ENCODE measurements at regions not wholly inside any gene's neighbourhood (a gene's known extent, or its start where the extent isn't known, plus 50 kb on each side); places are given as distances from the start of the nearest gene placed in this dataset.

GRCh38 chr6:160931378-160932310 lies 59.9 kb upstream of the MAP3K4 start:
- Histone ChIP-seq H3K27me3 (ENCODE audit: control insufficient read depth in 1 of 2, insufficient read depth in 2 of 2, low read length in 2 of 2) (peaks cover 0 to 21% of the 10 kb centered on the region in 2 experiments), H3K9me3 (ENCODE audit: control insufficient read depth in 1 of 2, insufficient read depth in 1 of 2, low read length in 2 of 2) (no peaks in the 10 kb centered on the region), H3K4me3 (ENCODE audit: low read length) (no peak overlapping the region), H3K4me1 (ENCODE audit: insufficient read depth, low read length) (peaks cover 11% of the 10 kb centered on the region), H3K36me3 (ENCODE audit: insufficient read depth, low read length) (no peaks in the 10 kb centered on the region), H3K27ac (ENCODE audit: low read depth in 1 of 2, low read length in 2 of 2) (no peak overlapping the region)
- Mint-ChIP-seq H3K4me3 (no peak overlapping the region), H3K27ac (no peak overlapping the region), H3K4me1 (ENCODE audit: low read depth) (no peaks in the 10 kb centered on the region), H3K9me3 (no peaks in the 10 kb centered on the region), H3K36me3 (ENCODE audit: low read depth) (no peaks in the 10 kb centered on the region), H3K27me3 (peaks cover 43% of the 10 kb centered on the region)
- ChIA-PET POLR2A (interaction anchor here (0.8 to 1.7 kb wide), 4 partner anchors 60 to 442 kb away, joined by 3 to 5 read pairs (median 4); partner anchors contain the start of gene MAP3K4), CTCF (interaction anchor here (0.6 to 4.6 kb wide), 7 partner anchors 7 to 441 kb away, joined by 3 to 65 read pairs (median 3); partner anchors contain the start of gene MAP3K4)
- TF ChIP-seq CTCF (IDR thresholded peaks at IDR 0.05): no peak
- intact Hi-C loops (cut with DNase I, micrococcal nuclease): loop anchor here in 1 of 2 experiments (10.0 kb wide), 1 partner anchor 183 kb away; no protein-coding TSS in a partner anchor
- ATAC-seq (ENCODE audit: poor library complexity) (no peak), DNase-seq (peak in 1 of 14 experiments; percentile 7)

GRCh38 chr6:160933256-160933655 lies 58.3 kb upstream of the MAP3K4 start:
- Mint-ChIP-seq H3K9me3 (no peaks in the 10 kb centered on the region), H3K27ac (no peak overlapping the region), H3K4me3 (no peak overlapping the region), H3K4me1 (ENCODE audit: low read depth) (no peaks in the 10 kb centered on the region), H3K36me3 (ENCODE audit: low read depth) (no peaks in the 10 kb centered on the region), H3K27me3 (peaks cover 41% of the 10 kb centered on the region)
- Histone ChIP-seq H3K27ac (ENCODE audit: low read depth in 1 of 2, low read length in 2 of 2) (no peak overlapping the region), H3K27me3 (ENCODE audit: control insufficient read depth in 1 of 2, insufficient read depth in 2 of 2, low read length in 2 of 2) (peaks cover 0 to 21% of the 10 kb centered on the region in 2 experiments), H3K36me3 (ENCODE audit: insufficient read depth, low read length) (no peaks in the 10 kb centered on the region), H3K4me1 (ENCODE audit: insufficient read depth, low read length) (peaks cover 11% of the 10 kb centered on the region), H3K9me3 (ENCODE audit: control insufficient read depth in 1 of 2, insufficient read depth in 1 of 2, low read length in 2 of 2) (no peaks in the 10 kb centered on the region), H3K4me3 (ENCODE audit: low read length) (no peak overlapping the region)
- intact Hi-C loops (cut with DNase I, micrococcal nuclease): loop anchor here in 1 of 2 experiments (10.0 kb wide), 1 partner anchor 182 kb away; no protein-coding TSS in a partner anchor
- DNase-seq (no peak), ATAC-seq (ENCODE audit: poor library complexity) (no peak)
- TF ChIP-seq CTCF (IDR thresholded peaks at IDR 0.05): no peak
- POLR2A ChIA-PET: no interaction called here
- CTCF ChIA-PET: interaction anchor here (1.4 kb wide), 1 partner anchor 438 kb away, joined by 3 read pairs; no protein-coding TSS in a partner anchor

- CTCF ChIA-PET: interaction anchor here (0.7 to 1.4 kb wide), 2 partner anchors 15 to 437 kb away, joined by 3 read pairs; no protein-coding TSS in a partner anchor
- no peak for ATAC-seq (ENCODE audit: poor library complexity)
- peaks cover 37% of the 10 kb centered on the region for H3K27me3 Mint-ChIP-seq
- no peak overlapping the region for H3K4me3 ChIP-seq (ENCODE audit: low read length)
- no peaks in the 10 kb centered on the region for H3K36me3 ChIP-seq (ENCODE audit: insufficient read depth, low read length)
- H3K4me1 ChIP-seq (ENCODE audit: insufficient read depth, low read length): peaks cover 11% of the 10 kb centered on the region
- no peaks in the 10 kb centered on the region for H3K9me3 Mint-ChIP-seq
- no peak for TF ChIP-seq CTCF (IDR thresholded peaks at IDR 0.05)
- no peak overlapping the region for H3K27ac Mint-ChIP-seq
- POLR2A ChIA-PET: no interaction called here
- no peaks in the 10 kb centered on the region for H3K36me3 Mint-ChIP-seq (ENCODE audit: low read depth)
- intact Hi-C loops (cut with DNase I, micrococcal nuclease): loop anchor here in 1 of 2 experiments (10.0 kb wide), 1 partner anchor 181 kb away; no protein-coding TSS in a partner anchor
- DNase-seq: no peak
- H3K9me3 ChIP-seq (ENCODE audit: control insufficient read depth in 1 of 2, insufficient read depth in 1 of 2, low read length in 2 of 2): no peaks in the 10 kb centered on the region
- H3K4me3 Mint-ChIP-seq: no peak overlapping the region
- H3K27ac ChIP-seq (ENCODE audit: low read depth in 1 of 2, low read length in 2 of 2): no peak overlapping the region
- peaks cover 0 to 20% of the 10 kb centered on the region in 2 experiments for H3K27me3 ChIP-seq (ENCODE audit: control insufficient read depth in 1 of 2, insufficient read depth in 2 of 2, low read length in 2 of 2)
- no peaks in the 10 kb centered on the region for H3K4me1 Mint-ChIP-seq (ENCODE audit: low read depth)
Measured at GRCh38 chr6:160934157-160934556, 57.4 kb upstream of the MAP3K4 start.

Data from CD4-positive, alpha-beta T cell (primary cell).